Right cardiac atrium (tissue), 5 donors: ENCODE measurements at regions not wholly inside any gene's neighbourhood (a gene's known extent, or its start where the extent isn't known, plus 50 kb on each side); places are given as distances from the start of the nearest gene placed in this dataset.
"Not testable (repeated sequence)": the region's sequence is repeated elsewhere in the genome, so short reads cannot be mapped to it uniquely, and the experiment has no call there.

Source experiments
- ATAC-seq, 2 donors: fragments of 200-7000 bp; cut with Tn5 transposase; one replicate each; pipeline versions ENCODE4 v1.8.0 to v1.9.1; 2020; ENCODE audit warnings: moderate library complexity in 2 of 2, mild to moderate bottlenecking in 1 of 2
- DNase-seq, 3 donors: peaks; one replicate each; pipeline ENCODE4 v3.0.0-alpha.2; 2020
- H3K27ac ChIP-seq: one replicate; pipeline ENCODE4 v1.5.1; 2013; ENCODE audit warnings: mild to moderate bottlenecking, low read length, control low read depth, moderate library complexity
- H3K27me3 ChIP-seq: one replicate; pipeline ENCODE4 v1.6.1; 2013; ENCODE audit not compliant: control insufficient read depth, insufficient read depth
- H3K4me1 ChIP-seq: one replicate; pipeline ENCODE4 v1.6.1; 2013; ENCODE audit warnings: low read length; ENCODE audit not compliant: control insufficient read depth, insufficient read depth
- H3K4me3 ChIP-seq: one replicate; pipeline ENCODE4 v1.5.1; 2013; ENCODE audit warnings: low read length, control low read depth
- H3K9me3 ChIP-seq: one replicate; pipeline ENCODE4 v1.6.1; 2013; ENCODE audit warnings: low read length; ENCODE audit not compliant: control insufficient read depth
- WGBS: extraction: QIAGEN DNeasy Blood & Tissue Kit; methylation state at CpG from one replicate; pipeline ENCODE4 v1.1.7; 2013; 5-methylcytosine and 5-hydroxymethylcytosine counted together
- intact Hi-C, 4 donors: fragments of 100-400 bp; cut with DNase I; formaldehyde crosslinking; loops; one replicate each; pipeline versions ENCODE4 v1.11.0 to v1.14.0; 2022 to 2023
- donor health status: healthy with polysubstance abuse.
- donor health status: DM: no; HTN: yes; CAD: no.
- donor health status: DM: no; HTN: no; CAD: no.
- donor health status: DM: no; HTN: yes; CAD: no; lungs with severe emphysema.
- donor health status: DM: yes; HTN: yes; CAD: no.

GRCh38 chr13:84126671-84127171 is 244.4 kb upstream of the SLITRK1 start:
- intact Hi-C loops: no loop called here
- H3K4me1 ChIP-seq: no peaks in the 10 kb centered on the region
- no peaks in the 10 kb centered on the region for H3K27me3 ChIP-seq
- ATAC-seq: no peak
- H3K27ac ChIP-seq: no peak overlapping the region
- 73% methylated on average over 7 of the region's 7 CpGs for WGBS
- peak in 1 of 3 donors; percentile 13 for DNase-seq
- no peaks in the 10 kb centered on the region for H3K9me3 ChIP-seq
- H3K4me3 ChIP-seq: no peak overlapping the region

- H3K4me1 ChIP-seq: no peaks in the 10 kb centered on the region
- 42% methylated on average over 1 of the region's 1 CpG for WGBS
- no peak overlapping the region for H3K27ac ChIP-seq
- DNase-seq (no peak), ATAC-seq (no peak)
- no peaks in the 10 kb centered on the region for H3K27me3 ChIP-seq
- intact Hi-C loops: no loop called here
- H3K4me3 ChIP-seq: no peak overlapping the region
- no peaks in the 10 kb centered on the region for H3K9me3 ChIP-seq
Observed at GRCh38 chr13:84121456-84121855, 239.2 kb upstream of the SLITRK1 start.

DNA sequence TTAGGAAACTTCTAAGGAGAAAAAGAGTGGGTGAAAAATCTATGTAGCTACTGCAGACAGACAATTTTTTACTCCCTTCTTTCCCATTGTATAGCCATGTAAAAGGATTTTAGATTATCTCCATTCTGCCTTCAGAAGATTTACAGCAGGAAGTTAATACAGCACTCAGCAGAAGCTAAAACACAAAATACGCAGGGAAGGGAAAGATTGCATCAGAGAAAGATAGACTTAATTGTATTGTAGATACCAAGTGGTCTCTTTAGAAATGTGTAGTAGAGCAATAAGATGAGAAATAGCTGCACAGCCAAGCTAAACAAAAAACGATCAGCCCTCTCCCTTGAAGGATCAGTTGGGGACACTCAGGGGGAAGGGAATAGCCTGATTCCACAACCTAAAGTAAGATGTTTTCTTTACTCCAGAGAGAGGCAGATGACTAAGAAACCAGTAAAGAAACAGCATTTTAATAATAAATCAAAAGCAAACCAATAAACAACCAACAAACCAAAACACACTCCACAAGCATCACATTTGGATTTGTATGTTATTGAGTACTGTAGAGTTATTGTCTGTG is 236.7 kb upstream of the SLITRK1 start:
- Histone ChIP-seq H3K27ac (no peak overlapping the region), H3K9me3 (no peaks in the 10 kb centered on the region), H3K4me1 (no peaks in the 10 kb centered on the region), H3K4me3 (no peak overlapping the region), H3K27me3 (no peaks in the 10 kb centered on the region)
- ATAC-seq: no peak
- no peak for DNase-seq
- WGBS: 27% methylated on average over 2 of the region's 2 CpGs
- intact Hi-C loops: no loop called here

GRCh38 chr13:84098273-84098672 is 216.0 kb upstream of the SLITRK1 start:
- intact Hi-C loops: no loop called here
- Histone ChIP-seq H3K27ac (no peak overlapping the region), H3K9me3 (no peaks in the 10 kb centered on the region), H3K4me3 (no peak overlapping the region), H3K4me1 (no peaks in the 10 kb centered on the region), H3K27me3 (no peaks in the 10 kb centered on the region)
- DNase-seq (no peak), ATAC-seq (no peak)
- 79% methylated on average over 2 of the region's 2 CpGs for WGBS

- Histone ChIP-seq H3K4me1 (no peaks in the 10 kb centered on the region), H3K27me3 (no peaks in the 10 kb centered on the region), H3K4me3 (no peak overlapping the region), H3K9me3 (no peaks in the 10 kb centered on the region), H3K27ac (no peak overlapping the region)
- intact Hi-C loops: no loop called here
- WGBS: 75% methylated on average over 4 of the region's 4 CpGs
- ATAC-seq: no peak
- no peak for DNase-seq
Observed at GRCh38 chr13:84097148-84097547, 214.9 kb upstream of the SLITRK1 start.

GRCh38 chr13:84096216-84096615 is 213.9 kb upstream of the SLITRK1 start:
- H3K27me3 ChIP-seq: no peaks in the 10 kb centered on the region
- no peak overlapping the region for H3K27ac ChIP-seq
- intact Hi-C loops: no loop called here
- WGBS: 74% methylated on average over 1 of the region's 1 CpG
- H3K4me3 ChIP-seq: no peak overlapping the region
- DNase-seq (no peak), ATAC-seq (no peak)
- H3K9me3 ChIP-seq: no peaks in the 10 kb centered on the region
- no peaks in the 10 kb centered on the region for H3K4me1 ChIP-seq

GRCh38 chr13:84088996-84089395 is 206.7 kb upstream of the SLITRK1 start:
- intact Hi-C loops: no loop called here
- Histone ChIP-seq H3K4me1 (no peaks in the 10 kb centered on the region), H3K9me3 (no peaks in the 10 kb centered on the region), H3K27ac (no peak overlapping the region), H3K27me3 (no peaks in the 10 kb centered on the region), H3K4me3 (no peak overlapping the region)
- WGBS: 52% methylated on average over 1 of the region's 1 CpG
- no peak for ATAC-seq
- DNase-seq: no peak

- Histone ChIP-seq H3K27me3 (no peaks in the 10 kb centered on the region), H3K4me1 (no peaks in the 10 kb centered on the region), H3K4me3 (no peak overlapping the region), H3K27ac (no peak overlapping the region), H3K9me3 (no peaks in the 10 kb centered on the region)
- DNase-seq (no peak), ATAC-seq (no peak)
- 91% methylated on average over 7 of the region's 7 CpGs for WGBS
- intact Hi-C loops: no loop called here
Observed at GRCh38 chr13:84086847-84087162, 204.5 kb upstream of the SLITRK1 start.

- H3K4me1 ChIP-seq, H3K27me3 ChIP-seq, H3K9me3 ChIP-seq, intact Hi-C loops, H3K4me3 ChIP-seq, H3K27ac ChIP-seq, ATAC-seq: not testable (repeated sequence)
- peak in 2 of 3 donors; percentile 24 to 51 for DNase-seq
- 86% methylated on average over 49 of the region's 49 CpGs for WGBS
Observed at GRCh38 chr13:84086098-84086846, 204.0 kb upstream of the SLITRK1 start.

- 71% methylated on average over 4 of the region's 4 CpGs for WGBS
- ATAC-seq (no peak), DNase-seq (no peak)
- intact Hi-C loops: no loop called here
- Histone ChIP-seq H3K4me1 (no peaks in the 10 kb centered on the region), H3K9me3 (no peaks in the 10 kb centered on the region), H3K27ac (no peak overlapping the region), H3K4me3 (no peak overlapping the region), H3K27me3 (no peaks in the 10 kb centered on the region)
Observed at GRCh38 chr13:84082462-84082861, 200.2 kb upstream of the SLITRK1 start.

DNA sequence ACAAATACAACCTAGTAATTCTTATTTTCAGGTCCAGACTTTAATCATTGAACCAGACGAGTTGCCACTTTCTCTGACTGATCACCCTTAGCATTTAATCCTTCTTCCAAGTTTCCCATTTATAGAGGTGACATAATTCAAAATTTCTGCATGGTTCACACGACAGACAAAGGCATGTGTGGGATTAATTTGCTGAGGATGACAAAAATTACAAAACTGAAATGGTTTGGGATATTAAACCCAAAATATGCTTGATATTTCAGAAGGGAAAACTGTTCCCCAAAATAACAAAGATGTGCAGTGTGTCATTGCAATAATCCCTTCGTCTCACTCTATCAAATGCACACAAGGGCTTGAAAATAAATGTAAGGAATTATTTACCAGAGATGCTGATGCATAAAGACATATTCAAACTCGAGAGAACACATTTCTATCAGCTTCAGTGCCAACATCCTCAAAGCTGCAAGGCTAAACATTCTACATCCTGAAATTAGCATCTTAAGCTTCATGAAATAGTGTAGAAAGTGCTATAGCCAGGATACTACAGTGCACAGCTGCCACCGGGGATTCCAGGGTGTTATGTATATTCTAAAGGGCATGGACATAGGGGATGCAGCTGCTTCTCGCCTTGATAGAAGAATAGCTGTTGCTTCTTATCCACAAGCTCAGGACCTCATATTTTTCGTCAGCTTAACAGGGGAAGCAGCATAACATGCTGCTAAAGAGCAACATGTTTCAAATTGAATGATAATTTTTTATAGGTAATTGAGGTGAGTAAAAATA is 198.7 kb upstream of the SLITRK1 start:
- no peak for ATAC-seq
- H3K27ac ChIP-seq: no peak overlapping the region
- 55% methylated on average over 7 of the region's 7 CpGs for WGBS

More for the DNA sequence above, 198.7 kb upstream of the SLITRK1 start:
- H3K4me3 ChIP-seq: no peak overlapping the region
- intact Hi-C loops: no loop called here
- no peaks in the 10 kb centered on the region for H3K9me3 ChIP-seq
- DNase-seq: no peak
- H3K27me3 ChIP-seq: no peaks in the 10 kb centered on the region
- H3K4me1 ChIP-seq: no peaks in the 10 kb centered on the region
